Tibial artery (tissue), 4 donors: ENCODE measurements at regions not wholly inside any gene's neighbourhood (a gene's known extent, or its start where the extent isn't known, plus 50 kb on each side); places are given as distances from the start of the nearest gene placed in this dataset.

Experiments
- DNase-seq, 2 donors: peaks; one replicate each; pipeline ENCODE4 v3.0.0-alpha.2; 2019
- H3K27ac ChIP-seq, 2 donors: fragments of 200-600 bp; sonication (generic) in 1 of 2; 1 replicate in 1 of 2; 2 replicates in 1 of 2; pipeline ENCODE4 v1.5.1; 2018 to 2019; ENCODE audit warnings: mild to moderate bottlenecking in 1 of 2
- H3K27me3 ChIP-seq, 2 donors: fragments of 200-600 bp; sonication (generic) in 1 of 2; one replicate each; pipeline versions ENCODE4 v1.5.1 to v1.6.0; 2016 to 2019
- H3K36me3 ChIP-seq, 3 donors: fragments of 200-600 bp; sonication (generic) in 2 of 3; one replicate each; pipeline ENCODE4 v1.5.1; 2016 to 2019; ENCODE audit warnings: mild to moderate bottlenecking in 2 of 3
- H3K4me1 ChIP-seq, 4 donors: fragments of 200-600 bp; sonication (generic) in 2 of 4; 1 replicate in 3 of 4; 2 replicates in 1 of 4; pipeline ENCODE4 v1.5.1; 2016 to 2019
- H3K4me3 ChIP-seq, 2 donors: fragments of 200-600 bp; sonication (generic) in 1 of 2; 1 replicate in 1 of 2; 2 replicates in 1 of 2; pipeline ENCODE4 v1.5.1; 2018 to 2019; ENCODE audit warnings: mild to moderate bottlenecking in 2 of 2
- H3K9me3 ChIP-seq, 3 donors: fragments of 200-600 bp; sonication (generic) in 1 of 3; one replicate each; pipeline ENCODE4 v1.5.1; 2016 to 2019
- CTCF ChIP-seq, 2 experiments: fragments of 200-600 bp in 1 of 2; fragments of 450-650 bp in 1 of 2; IDR thresholded peaks; one replicate each; pipeline ENCODE4 v1.5.1; 2017 to 2019; ENCODE audit warnings: antibody characterized with exemption in 2 of 2, mild to moderate bottlenecking in 1 of 2, moderate library complexity in 1 of 2
- intact Hi-C: fragments of 100-400 bp; cut with DNase I; formaldehyde crosslinking; loops from one replicate; pipeline ENCODE4 v1.15.0; 2023; ENCODE audit warnings: low total_unique reads

- no peaks in the 10 kb centered on the region for H3K27me3 ChIP-seq
- no peak for TF ChIP-seq CTCF (IDR thresholded peaks at IDR 0.05)
- H3K4me3 ChIP-seq, result no peak overlapping the region
- H3K4me1 ChIP-seq, result no peaks in the 10 kb centered on the region
- intact Hi-C loops, result no loop called here
- H3K27ac ChIP-seq, result no peak overlapping the region
- no peak for DNase-seq
- H3K9me3 ChIP-seq, result no peaks in the 10 kb centered on the region
- H3K36me3 ChIP-seq, result no peaks in the 10 kb centered on the region
These were observed 436.2 kb downstream of the OCA2 start for GRCh38 chr15:27662892-27663291.

GRCh38 chr15:27660676-27661075 is 438.4 kb downstream of the OCA2 start:
- no peak for TF ChIP-seq CTCF (IDR thresholded peaks at IDR 0.05)
- intact Hi-C loops, result no loop called here
- Histone ChIP-seq H3K4me1 (no peaks in the 10 kb centered on the region), H3K27ac (no peak overlapping the region), H3K9me3 (no peaks in the 10 kb centered on the region), H3K27me3 (no peaks in the 10 kb centered on the region), H3K36me3 (no peaks in the 10 kb centered on the region), H3K4me3 (no peak overlapping the region)
- DNase-seq, result no peak

- Histone ChIP-seq H3K36me3 (no peaks in the 10 kb centered on the region), H3K4me1 (no peaks in the 10 kb centered on the region), H3K9me3 (no peaks in the 10 kb centered on the region), H3K27me3 (no peaks in the 10 kb centered on the region), H3K4me3 (no peak overlapping the region), H3K27ac (no peak overlapping the region)
- DNase-seq, result no peak
- no peak for TF ChIP-seq CTCF (IDR thresholded peaks at IDR 0.05)
- intact Hi-C loops, result loop anchor here (2.0 kb wide), 1 partner anchor 14 kb away; no protein-coding TSS in a partner anchor
These were observed 442.7 kb downstream of the OCA2 start for GRCh38 chr15:27656296-27656987.

- H3K27me3 ChIP-seq, result no peaks in the 10 kb centered on the region
- H3K36me3 ChIP-seq, result no peaks in the 10 kb centered on the region
- no peak for TF ChIP-seq CTCF (IDR thresholded peaks at IDR 0.05)
- no peaks in the 10 kb centered on the region for H3K4me1 ChIP-seq
- intact Hi-C loops, result no loop called here
- no peak overlapping the region for H3K27ac ChIP-seq
- DNase-seq, result no peak
- H3K4me3 ChIP-seq, result no peak overlapping the region
- H3K9me3 ChIP-seq, result no peaks in the 10 kb centered on the region
These were observed 444.1 kb downstream of the OCA2 start for GRCh38 chr15:27655056-27655455.

- H3K27me3 ChIP-seq, result no peaks in the 10 kb centered on the region
- no peak for DNase-seq
- intact Hi-C loops, result no loop called here
- no peak overlapping the region for H3K27ac ChIP-seq
- H3K36me3 ChIP-seq, result no peaks in the 10 kb centered on the region
- no peak for TF ChIP-seq CTCF (IDR thresholded peaks at IDR 0.05)
- H3K9me3 ChIP-seq, result no peaks in the 10 kb centered on the region
- no peak overlapping the region for H3K4me3 ChIP-seq
- no peaks in the 10 kb centered on the region for H3K4me1 ChIP-seq
These were observed 448.9 kb downstream of the OCA2 start for GRCh38 chr15:27650244-27650643.

- Histone ChIP-seq H3K27me3 (no peaks in the 10 kb centered on the region), H3K27ac (no peak overlapping the region), H3K36me3 (no peaks in the 10 kb centered on the region), H3K4me1 (no peaks in the 10 kb centered on the region), H3K4me3 (no peak overlapping the region), H3K9me3 (no peaks in the 10 kb centered on the region)
- no peak for DNase-seq
- no peak for TF ChIP-seq CTCF (IDR thresholded peaks at IDR 0.05)
- intact Hi-C loops, result no loop called here
These were observed 450.8 kb downstream of the OCA2 start for GRCh38 chr15:27648359-27648758.
